Neural crest cell (in vitro differentiated cells): ENCODE measurements at regions not wholly inside any gene's neighbourhood (a gene's known extent, or its start where the extent isn't known, plus 50 kb on each side); places are given as distances from the start of the nearest gene placed in this dataset.
A peak's percentile ranks its signal among the peaks of the same experiment; 100 is the strongest.

ENCODE experiments used
- DNase-seq: peaks from one replicate; pipeline ENCODE4 v3.0.0; 2021; ENCODE audit warnings: low read depth, mixed read lengths, low spot score
- H3K27ac Mint-ChIP-seq: one replicate; pipeline ENCODE4 v1.8.0; 2021; ENCODE audit warnings: mild to moderate bottlenecking, mixed read lengths; ENCODE audit not compliant: unreplicated experiment
- H3K27me3 Mint-ChIP-seq: 2 replicates; pipeline ENCODE4 v1.8.0; 2021; ENCODE audit warnings: low read depth, mild to moderate bottlenecking, mixed read lengths
- H3K36me3 Mint-ChIP-seq: 2 replicates; pipeline ENCODE4 v1.8.0; 2021; ENCODE audit warnings: low read depth, mild to moderate bottlenecking, mixed read lengths
- H3K4me1 Mint-ChIP-seq: 2 replicates; pipeline ENCODE4 v1.8.0; 2021; ENCODE audit warnings: mixed read lengths
- H3K4me3 Mint-ChIP-seq: one replicate; pipeline ENCODE4 v1.8.0; 2021; ENCODE audit warnings: mild to moderate bottlenecking, mixed read lengths
- H3K9me3 Mint-ChIP-seq: 2 replicates; pipeline ENCODE4 v1.8.0; 2021; ENCODE audit warnings: mixed read lengths
- CTCF ChIP-seq: fragments of 200-600 bp; sonication (generic); conservative IDR thresholded peaks from 2 replicates; pipeline ENCODE4 v1.5.0; 2021; ENCODE audit warnings: antibody characterized with exemption, mild to moderate bottlenecking

- TF ChIP-seq CTCF: no peak
- no peak overlapping the region for H3K4me3 Mint-ChIP-seq
- peaks cover 10% of the 10 kb centered on the region for H3K9me3 Mint-ChIP-seq
- H3K36me3 Mint-ChIP-seq: peaks cover 6% of the 10 kb centered on the region
- H3K27me3 Mint-ChIP-seq: no peaks in the 10 kb centered on the region
- no peak for DNase-seq
- H3K4me1 Mint-ChIP-seq: no peaks in the 10 kb centered on the region
- no peak overlapping the region for H3K27ac Mint-ChIP-seq
Observed at GRCh38 chr5:97601651-97602050, 418.6 kb upstream of the RIOK2 start.

GRCh38 chr5:97606531-97606930, 423.5 kb upstream of the RIOK2 start:
- no peaks in the 10 kb centered on the region for H3K27me3 Mint-ChIP-seq
- no peak overlapping the region for H3K27ac Mint-ChIP-seq
- H3K9me3 Mint-ChIP-seq: peaks cover 4% of the 10 kb centered on the region
- DNase-seq: no peak
- H3K4me1 Mint-ChIP-seq: no peaks in the 10 kb centered on the region
- TF ChIP-seq CTCF: no peak
- no peak overlapping the region for H3K4me3 Mint-ChIP-seq
- no peaks in the 10 kb centered on the region for H3K36me3 Mint-ChIP-seq

DNA sequence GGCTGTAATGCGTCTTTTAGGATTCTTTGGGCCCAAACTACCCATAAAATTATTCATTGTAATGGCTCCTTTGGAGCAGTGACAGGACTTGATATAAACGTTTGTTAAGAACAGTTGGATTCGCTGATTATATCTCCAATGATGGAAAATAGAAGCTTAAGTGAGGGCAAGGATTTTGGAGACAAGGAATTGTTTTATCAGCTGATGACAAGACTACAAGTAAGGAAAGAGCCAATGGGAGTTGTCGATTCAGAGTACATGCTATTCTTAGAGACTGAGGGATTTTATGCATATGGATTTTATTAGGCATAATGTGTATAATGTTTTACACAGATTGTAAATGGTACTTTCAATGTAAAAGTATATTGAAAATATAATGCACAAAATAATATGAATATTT, 425.5 kb upstream of the RIOK2 start:
- Mint-ChIP-seq H3K4me3 (no peak overlapping the region), H3K4me1 (no peaks in the 10 kb centered on the region), H3K27me3 (no peaks in the 10 kb centered on the region), H3K27ac (no peak overlapping the region), H3K9me3 (peaks cover 2% of the 10 kb centered on the region), H3K36me3 (no peaks in the 10 kb centered on the region)
- no peak for DNase-seq
- TF ChIP-seq CTCF: no peak

DNA sequence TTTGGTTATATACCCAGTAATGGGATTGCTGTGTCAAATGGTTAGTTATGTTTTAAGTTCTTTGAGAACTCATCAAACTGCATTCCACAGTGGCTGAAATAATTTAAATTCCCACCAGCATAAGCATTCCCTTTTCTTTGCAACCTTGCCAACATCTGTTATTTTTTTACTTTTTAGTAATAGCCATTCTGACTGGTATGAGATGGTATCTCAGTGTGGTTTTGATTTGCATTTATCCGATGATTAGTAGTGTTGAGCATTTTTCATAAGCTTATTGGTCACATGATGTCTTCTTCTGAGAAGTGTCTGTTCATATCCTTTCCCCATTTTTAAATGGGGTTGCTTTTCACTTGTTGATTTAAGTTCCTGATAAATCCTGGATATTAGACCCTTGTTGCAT, 435.7 kb upstream of the RIOK2 start:
- H3K27ac Mint-ChIP-seq: no peak overlapping the region
- no peak for TF ChIP-seq CTCF
- H3K27me3 Mint-ChIP-seq: no peaks in the 10 kb centered on the region
- no peak for DNase-seq
- no peaks in the 10 kb centered on the region for H3K4me1 Mint-ChIP-seq
- peaks cover 9% of the 10 kb centered on the region for H3K9me3 Mint-ChIP-seq
- H3K36me3 Mint-ChIP-seq: no peaks in the 10 kb centered on the region
- no peak overlapping the region for H3K4me3 Mint-ChIP-seq

DNA sequence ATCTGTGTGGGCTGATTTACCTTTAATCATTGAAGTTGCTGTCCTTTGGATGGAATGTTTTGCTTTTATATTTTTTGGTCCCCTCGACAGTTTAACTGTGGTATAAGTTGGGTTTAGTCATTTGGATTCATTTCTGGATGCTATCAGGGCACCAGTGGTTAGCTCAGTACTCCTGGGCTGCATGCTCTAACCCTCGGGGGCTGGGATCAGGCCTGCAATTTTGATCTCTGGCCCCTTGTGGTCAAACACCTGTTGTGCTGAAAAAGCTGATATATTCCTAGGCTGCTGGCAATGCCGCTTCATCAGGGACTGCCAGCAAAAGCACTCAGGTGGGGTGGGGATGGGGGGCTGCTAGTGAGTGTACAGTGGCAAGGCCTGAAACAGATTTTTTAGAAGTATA, 440.4 kb upstream of the RIOK2 start:
- Mint-ChIP-seq H3K9me3 (peaks cover 9% of the 10 kb centered on the region), H3K4me3 (no peak overlapping the region), H3K4me1 (peaks cover 12% of the 10 kb centered on the region), H3K36me3 (no peaks in the 10 kb centered on the region), H3K27ac (no peak overlapping the region), H3K27me3 (no peaks in the 10 kb centered on the region)
- no peak for TF ChIP-seq CTCF
- DNase-seq: no peak

- Mint-ChIP-seq H3K4me3 (no peak overlapping the region), H3K36me3 (no peaks in the 10 kb centered on the region), H3K27ac (peak overlapping the region; percentile 85), H3K9me3 (peaks cover 4% of the 10 kb centered on the region), H3K4me1 (peaks cover 23% of the 10 kb centered on the region), H3K27me3 (no peaks in the 10 kb centered on the region)
- TF ChIP-seq CTCF: no peak
- DNase-seq: no peak
Observed at GRCh38 chr5:97624886-97625285, 441.8 kb upstream of the RIOK2 start.
